ENCODE measurements at regions not wholly inside any gene's neighbourhood (a gene's known extent, or its start where the extent isn't known, plus 50 kb on each side); places are given as distances from the start of the nearest gene placed in this dataset.

- no peak for DNase-seq
- intact Hi-C loops (cut with DNase I; ENCODE audit: low total_unique reads): no loop called here
These were observed 79.7 kb upstream of the LINC01488 start for GRCh38 chr11:69401715-69402114.

DNA sequence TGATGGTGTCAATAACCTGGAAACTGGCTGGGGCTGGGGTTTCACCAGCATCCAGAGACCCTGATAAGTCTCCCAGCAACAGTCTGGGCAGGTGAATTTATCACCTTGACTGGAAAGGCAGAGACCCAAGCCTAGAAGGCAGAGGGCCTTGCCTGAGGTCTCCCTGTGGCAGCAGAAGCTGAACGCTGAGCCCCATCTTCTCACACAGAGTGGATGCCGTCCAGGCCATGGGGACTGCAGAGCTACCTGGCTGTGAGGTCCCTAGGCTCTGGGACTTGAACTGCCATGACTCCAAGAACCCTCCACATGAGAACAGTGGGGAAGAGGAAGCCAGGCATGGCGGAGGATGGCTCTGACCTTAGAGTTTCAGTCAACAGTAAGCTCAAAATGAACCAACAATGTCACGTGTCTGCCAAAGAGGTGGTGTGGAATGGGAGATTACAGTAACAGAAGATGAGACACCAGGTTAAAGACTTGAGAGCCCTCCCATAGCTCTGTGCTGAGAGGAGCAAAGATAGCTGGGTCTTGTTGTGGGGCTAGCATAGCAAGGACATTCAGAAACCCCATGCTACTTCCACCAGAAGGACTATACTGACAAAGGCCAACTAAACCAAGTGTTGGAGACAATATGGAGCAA, 79.1 kb upstream of the LINC01488 start:
- Histone ChIP-seq H3K36me3 (no peaks in the 10 kb centered on the region), H3K27ac (no peak overlapping the region), H3K27me3 (replicated peaks in 1 of 7) (no peaks in the 10 kb centered on the region), H3K9me3 (peaks cover 0 to 10% (median 4%) of the 10 kb centered on the region in 8 donors), H3K4me1 (peaks cover 0 to 22% (median 5%) of the 10 kb centered on the region in 6 donors), H3K4me3 (no peak overlapping the region)
- 43 to 49% (median 47%) methylated on average over 4 of the region's 4 CpGs for WGBS, 5 donors
- no peak for TF ChIP-seq CTCF (IDR thresholded peaks at IDR 0.05 in 8 of 11, conservative IDR thresholded peaks at IDR 0.05 in 3 of 11)
- no peak for TF ChIP-seq POLR2A (IDR thresholded peaks at IDR 0.05)
- no peak for TF ChIP-seq POLR2AphosphoS5 (IDR thresholded peaks at IDR 0.05)
- intact Hi-C loops (cut with DNase I; ENCODE audit: low total_unique reads): no loop called here
- peak; percentile 44 for DNase-seq

More at GRCh38 chr11:69401715-69402114, 79.7 kb upstream of the LINC01488 start:
- peaks cover 0 to 22% (median 5%) of the 10 kb centered on the region in 6 donors for H3K4me1 ChIP-seq
- H3K4me3 ChIP-seq: no peak overlapping the region
- H3K9me3 ChIP-seq: peaks cover 0 to 10% (median 4%) of the 10 kb centered on the region in 8 donors
- no peaks in the 10 kb centered on the region for H3K36me3 ChIP-seq
- 31 to 46% (median 32%) methylated on average over 5 of the region's 5 CpGs for WGBS, 5 donors
- no peaks in the 10 kb centered on the region for H3K27me3 ChIP-seq (replicated peaks in 1 of 7)
- TF ChIP-seq POLR2A (IDR thresholded peaks at IDR 0.05) (no peak), CTCF (IDR thresholded peaks at IDR 0.05 in 8 of 11, conservative IDR thresholded peaks at IDR 0.05 in 3 of 11) (no peak), POLR2AphosphoS5 (IDR thresholded peaks at IDR 0.05) (no peak)
- no peak overlapping the region for H3K27ac ChIP-seq

DNA sequence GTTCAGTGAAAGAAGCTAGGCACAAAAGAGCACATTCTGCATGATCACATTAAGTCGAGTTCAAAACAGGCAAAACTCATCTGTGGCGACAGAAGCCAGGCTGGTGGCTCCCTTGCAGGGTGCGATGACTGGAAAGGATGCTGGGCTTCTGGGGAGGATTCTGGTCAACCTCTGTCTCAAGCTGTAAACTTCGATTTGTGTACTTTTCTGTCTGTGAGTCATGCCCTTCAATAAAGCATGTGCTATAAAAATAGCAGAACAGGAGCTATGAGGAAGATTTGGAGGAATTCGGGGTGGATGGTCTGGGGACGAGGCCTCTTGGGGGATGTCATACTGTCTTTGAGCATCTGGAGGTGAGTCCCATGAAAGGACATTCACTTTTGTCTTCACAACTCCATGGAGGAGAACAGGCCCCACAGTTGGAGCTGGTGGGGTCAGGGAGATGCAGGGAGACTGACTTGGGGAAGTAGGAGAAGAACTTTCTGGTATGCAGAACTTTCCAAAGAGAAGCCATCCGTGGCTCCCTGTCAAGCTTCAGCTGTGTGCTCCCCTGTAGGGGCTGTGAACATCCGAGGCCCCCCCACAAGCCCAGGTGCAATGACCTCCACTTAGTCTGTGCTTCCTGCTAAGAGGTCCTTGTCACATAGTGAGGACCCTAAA, 77.8 kb upstream of the LINC01488 start:
- H3K4me1 ChIP-seq: peaks cover 0 to 18% (median 3%) of the 10 kb centered on the region in 6 donors
- no peaks in the 10 kb centered on the region for H3K27me3 ChIP-seq (replicated peaks in 1 of 7)
- TF ChIP-seq POLR2AphosphoS5 (IDR thresholded peaks at IDR 0.05) (no peak), POLR2A (IDR thresholded peaks at IDR 0.05) (no peak), CTCF (IDR thresholded peaks at IDR 0.05 in 8 of 11, conservative IDR thresholded peaks at IDR 0.05 in 3 of 11) (no peak)
- H3K36me3 ChIP-seq: no peaks in the 10 kb centered on the region
- peaks cover 0 to 10% (median 4%) of the 10 kb centered on the region in 8 donors for H3K9me3 ChIP-seq
- 79 to 89% (median 82%) methylated on average over 7 to 8 of the region's 8 CpGs for WGBS, 5 donors
- DNase-seq: no peak
- H3K4me3 ChIP-seq: no peak overlapping the region
- no peak overlapping the region for H3K27ac ChIP-seq
- intact Hi-C loops (cut with DNase I; ENCODE audit: low total_unique reads): no loop called here

DNA sequence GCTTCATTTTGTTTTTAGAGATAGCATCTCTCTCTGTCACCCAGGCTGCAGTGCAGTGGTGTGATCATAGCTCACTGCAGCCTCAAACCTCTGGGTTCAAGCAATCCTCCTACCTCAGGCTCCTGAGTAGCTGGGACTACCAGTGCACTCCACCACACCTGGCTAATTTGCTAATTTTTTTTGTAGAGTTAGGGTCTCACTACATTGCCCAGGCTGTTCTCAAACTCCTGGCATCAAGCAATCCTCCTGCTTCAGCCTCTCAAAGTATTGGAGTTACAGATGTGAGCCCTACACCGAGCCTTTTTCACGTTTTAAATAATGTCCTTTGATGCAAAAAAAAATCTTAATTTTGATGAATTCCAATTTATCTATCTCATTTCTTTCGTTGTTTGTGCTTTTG, 75.4 kb upstream of the LINC01488 start:
- intact Hi-C loops (cut with DNase I; ENCODE audit: low total_unique reads): no loop called here
- TF ChIP-seq CTCF (IDR thresholded peaks at IDR 0.05 in 8 of 11, conservative IDR thresholded peaks at IDR 0.05 in 3 of 11) (no peak), POLR2AphosphoS5 (IDR thresholded peaks at IDR 0.05) (no peak), POLR2A (IDR thresholded peaks at IDR 0.05) (no peak)
- Histone ChIP-seq H3K36me3 (no peaks in the 10 kb centered on the region), H3K4me3 (no peak overlapping the region), H3K9me3 (peaks cover 0 to 10% (median 4%) of the 10 kb centered on the region in 8 donors), H3K27me3 (replicated peaks in 1 of 7) (peaks cover 0 to 14% (median 0%) of the 10 kb centered on the region in 7 donors), H3K4me1 (peaks cover 0 to 21% (median 7%) of the 10 kb centered on the region in 6 donors), H3K27ac (no peak overlapping the region)
- 80 to 90% (median 85%) methylated on average over 3 of the region's 3 CpGs for WGBS, 5 donors
- no peak for DNase-seq

Measured in spleen (tissue), 11 donors.